ENCODE measurements at regions not wholly inside any gene's neighbourhood (a gene's known extent, or its start where the extent isn't known, plus 50 kb on each side); places are given as distances from the start of the nearest gene placed in this dataset.

GRCh38 chr15:39447346-39447745, 133.5 kb upstream of the THBS1 start:
- TF ChIP-seq CTCF (IDR thresholded peaks at IDR 0.05) (no peak), POLR2A (IDR thresholded peaks at IDR 0.05) (no peak)
